ENCODE measurements at regions not wholly inside any gene's neighbourhood (a gene's known extent, or its start where the extent isn't known, plus 50 kb on each side); places are given as distances from the start of the nearest gene placed in this dataset.

DNA sequence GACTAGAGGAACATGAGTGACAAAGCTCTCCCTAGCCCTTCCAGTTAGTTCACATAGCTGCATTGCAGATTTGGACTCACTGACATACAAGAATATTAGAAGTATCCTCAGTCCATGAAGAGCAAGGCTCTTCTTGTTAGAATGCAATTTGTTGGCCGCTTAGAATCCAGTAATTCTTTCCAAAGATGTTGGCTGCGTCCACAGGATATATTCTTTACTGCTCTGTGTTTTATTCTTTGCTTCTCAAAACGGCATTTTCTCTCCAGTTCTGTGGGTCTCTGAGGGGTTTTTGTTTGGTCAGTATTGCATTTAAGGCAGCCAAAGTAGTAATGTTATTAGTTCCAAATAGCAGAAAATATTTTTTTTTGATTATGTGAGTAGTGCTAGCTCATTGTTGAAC is 588.6 kb downstream of the DNAJB9 start:
- TF ChIP-seq, protein P1, sequence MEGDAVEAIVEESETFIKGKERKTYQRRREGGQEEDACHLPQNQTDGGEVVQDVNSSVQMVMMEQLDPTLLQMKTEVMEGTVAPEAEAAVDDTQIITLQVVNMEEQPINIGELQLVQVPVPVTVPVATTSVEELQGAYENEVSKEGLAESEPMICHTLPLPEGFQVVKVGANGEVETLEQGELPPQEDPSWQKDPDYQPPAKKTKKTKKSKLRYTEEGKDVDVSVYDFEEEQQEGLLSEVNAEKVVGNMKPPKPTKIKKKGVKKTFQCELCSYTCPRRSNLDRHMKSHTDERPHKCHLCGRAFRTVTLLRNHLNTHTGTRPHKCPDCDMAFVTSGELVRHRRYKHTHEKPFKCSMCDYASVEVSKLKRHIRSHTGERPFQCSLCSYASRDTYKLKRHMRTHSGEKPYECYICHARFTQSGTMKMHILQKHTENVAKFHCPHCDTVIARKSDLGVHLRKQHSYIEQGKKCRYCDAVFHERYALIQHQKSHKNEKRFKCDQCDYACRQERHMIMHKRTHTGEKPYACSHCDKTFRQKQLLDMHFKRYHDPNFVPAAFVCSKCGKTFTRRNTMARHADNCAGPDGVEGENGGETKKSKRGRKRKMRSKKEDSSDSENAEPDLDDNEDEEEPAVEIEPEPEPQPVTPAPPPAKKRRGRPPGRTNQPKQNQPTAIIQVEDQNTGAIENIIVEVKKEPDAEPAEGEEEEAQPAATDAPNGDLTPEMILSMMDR (IDR thresholded peaks at IDR 0.05): no peak

DNA sequence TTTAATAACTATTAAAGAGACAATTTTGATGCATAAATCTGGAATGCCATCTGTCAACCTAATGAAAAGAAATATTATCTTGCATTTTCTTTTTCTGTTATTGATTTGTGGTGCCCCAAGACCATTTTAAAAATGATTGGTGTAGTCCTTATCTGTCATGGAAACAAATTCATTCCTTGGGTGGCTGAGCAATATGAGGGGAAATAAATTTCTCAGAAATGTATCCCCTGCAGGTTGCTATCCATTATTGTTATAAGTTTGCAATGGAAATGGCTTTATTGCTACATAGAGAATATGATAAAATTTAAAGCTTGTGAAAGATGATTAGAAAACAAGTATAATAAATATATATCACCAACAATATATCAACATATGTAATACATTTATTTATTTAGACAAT is 607.0 kb downstream of the DNAJB9 start:
- TF ChIP-seq, protein P1 (IDR thresholded peaks at IDR 0.05): no peak

DNA sequence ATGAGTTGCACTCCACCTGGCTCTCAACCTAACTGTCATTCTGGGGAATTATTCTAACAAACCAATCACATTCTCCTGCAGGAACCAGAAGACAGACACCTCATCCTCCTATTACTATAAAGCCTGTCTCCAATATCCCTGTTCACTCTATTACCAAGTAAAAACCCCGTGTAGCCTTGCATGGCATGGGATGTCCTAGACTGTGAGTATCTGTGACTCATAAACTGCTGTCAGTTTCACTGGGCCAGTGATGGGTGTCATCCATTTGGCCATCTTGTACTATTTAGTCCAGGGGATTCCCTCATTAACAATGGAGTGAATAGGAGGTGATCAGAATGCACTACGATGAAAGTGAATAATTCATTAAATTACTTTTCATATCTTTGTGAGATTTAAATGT is 608.7 kb downstream of the DNAJB9 start:
- TF ChIP-seq, protein P1 (IDR thresholded peaks at IDR 0.05): no peak

DNA sequence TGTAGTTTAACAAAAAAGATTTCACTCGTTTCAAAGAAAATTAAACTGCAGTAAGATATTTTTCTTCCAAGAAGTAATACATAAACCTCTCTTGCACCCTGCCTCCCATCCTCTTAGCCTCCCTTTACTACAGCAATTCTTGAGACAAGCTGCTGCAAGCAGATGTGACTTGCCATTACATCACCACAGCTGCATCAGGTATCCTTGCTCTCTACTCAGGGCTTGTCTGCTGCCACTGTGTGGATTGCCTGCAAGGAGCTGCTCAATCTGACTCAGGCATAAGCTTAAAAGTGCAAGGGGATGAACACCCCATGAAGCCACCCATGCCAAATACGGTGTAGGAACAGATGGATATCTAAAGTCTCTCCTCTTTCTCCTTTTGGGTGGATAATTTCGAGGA is 609.9 kb downstream of the DNAJB9 start:
- TF ChIP-seq, protein P1 (IDR thresholded peaks at IDR 0.05): no peak

DNA sequence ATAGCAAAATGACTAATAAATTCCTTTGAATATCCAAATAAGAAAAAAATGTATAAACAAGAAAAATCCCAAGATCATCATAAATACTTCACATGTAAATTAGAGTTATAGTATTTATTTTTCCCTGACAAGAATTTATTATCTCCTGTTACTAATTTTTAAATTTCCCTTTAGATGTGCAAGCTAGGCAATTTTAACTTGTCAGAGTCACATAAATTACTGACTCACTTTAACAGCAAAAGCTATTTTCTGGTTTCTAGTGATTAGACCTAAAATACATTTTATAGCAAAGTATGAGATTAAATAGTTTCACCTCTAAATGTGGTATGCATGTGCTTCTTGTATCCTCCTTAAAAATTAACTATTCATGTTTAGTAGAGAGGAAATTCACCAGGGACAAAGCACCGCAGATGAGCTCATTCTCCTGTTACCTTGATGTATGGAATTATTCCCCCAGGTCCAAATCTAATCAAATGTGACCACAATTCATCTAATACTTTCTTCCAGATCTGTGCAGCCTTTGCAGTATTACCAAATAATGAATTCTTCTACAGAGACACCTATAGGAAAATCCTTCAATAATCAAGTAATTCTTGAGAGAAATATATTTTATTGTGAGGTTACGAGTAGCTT is 621.2 kb downstream of the DNAJB9 start:
- TF ChIP-seq, protein P1 (IDR thresholded peaks at IDR 0.05): no peak

DNA sequence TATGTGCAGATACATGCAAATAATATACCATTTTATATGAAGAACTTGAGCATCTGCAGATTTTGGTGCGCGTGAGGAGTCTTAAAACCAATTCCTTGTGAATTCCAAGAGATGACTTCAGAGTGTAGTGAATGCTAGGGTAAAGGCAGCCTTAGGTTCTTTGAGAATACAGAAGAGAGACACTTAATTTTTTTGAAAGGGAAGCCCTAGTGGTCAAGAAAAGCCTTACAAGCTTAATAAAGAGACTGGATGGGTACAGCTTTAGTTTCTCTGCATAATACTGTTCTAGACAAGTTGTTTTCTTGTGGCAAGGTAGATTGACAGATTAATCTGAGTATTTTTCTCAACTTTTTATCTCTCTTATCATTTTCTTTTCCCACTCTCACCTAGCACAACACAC is 636.5 kb downstream of the DNAJB9 start:
- TF ChIP-seq, protein P1 (IDR thresholded peaks at IDR 0.05): no peak

DNA sequence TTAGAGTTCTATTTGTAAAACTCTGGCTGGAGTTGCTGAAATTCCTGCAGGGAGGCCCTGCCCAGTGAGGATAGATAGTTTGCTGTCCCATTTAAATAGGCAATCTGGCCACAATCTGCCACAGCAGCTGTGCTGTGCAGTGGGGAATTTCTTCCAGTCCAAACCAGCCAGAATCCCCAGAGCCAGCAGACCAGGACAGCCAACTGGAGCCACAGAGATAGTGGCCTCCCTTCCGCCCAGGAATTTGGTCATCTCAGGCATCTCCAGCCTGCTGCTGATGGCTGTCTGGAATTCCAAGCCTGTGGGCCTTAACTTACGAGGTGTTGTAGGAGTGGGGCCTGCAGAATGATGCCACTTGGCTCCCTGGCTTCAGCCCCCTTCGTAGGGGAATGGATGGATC is 643.4 kb downstream of the DNAJB9 start:
- TF ChIP-seq, protein P1 (IDR thresholded peaks at IDR 0.05): no peak

DNA sequence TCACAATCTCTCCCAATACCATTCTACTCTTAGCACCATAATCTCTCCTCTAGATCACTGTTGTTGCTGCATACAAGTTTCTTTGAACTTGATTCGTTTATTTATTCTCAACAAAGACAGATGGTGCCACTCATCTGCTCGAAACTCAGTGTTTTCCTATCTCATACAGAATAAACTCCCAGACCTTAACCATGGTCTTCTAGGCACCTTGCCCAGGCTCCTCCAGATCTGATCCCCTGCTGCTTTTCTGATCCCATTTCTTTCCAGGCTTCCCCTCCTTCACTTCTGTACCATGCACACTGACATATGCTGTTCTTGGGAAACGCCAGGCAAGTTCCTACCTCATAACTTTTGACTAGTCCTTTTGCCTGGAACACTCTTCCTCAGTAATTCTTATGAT is 645.7 kb downstream of the DNAJB9 start:
- TF ChIP-seq, protein P1 (IDR thresholded peaks at IDR 0.05): no peak

Measured in LNCAP (cell line).